Stimulated activated CD8-positive, alpha-beta memory T cell treated with anti-CD3 and anti-CD28 coated beads, Interleukin-7, amount 100 ng/mL, for 4 hours (primary cell): ENCODE measurements at regions not wholly inside any gene's neighbourhood (a gene's known extent, or its start where the extent isn't known, plus 50 kb on each side); places are given as distances from the start of the nearest gene placed in this dataset.

Experiments
- DNase-seq, 2 donors: peaks; one replicate each; pipeline ENCODE4 v3.0.0-alpha.2; 2020; ENCODE audit warnings: low read depth in 2 of 2

DNA sequence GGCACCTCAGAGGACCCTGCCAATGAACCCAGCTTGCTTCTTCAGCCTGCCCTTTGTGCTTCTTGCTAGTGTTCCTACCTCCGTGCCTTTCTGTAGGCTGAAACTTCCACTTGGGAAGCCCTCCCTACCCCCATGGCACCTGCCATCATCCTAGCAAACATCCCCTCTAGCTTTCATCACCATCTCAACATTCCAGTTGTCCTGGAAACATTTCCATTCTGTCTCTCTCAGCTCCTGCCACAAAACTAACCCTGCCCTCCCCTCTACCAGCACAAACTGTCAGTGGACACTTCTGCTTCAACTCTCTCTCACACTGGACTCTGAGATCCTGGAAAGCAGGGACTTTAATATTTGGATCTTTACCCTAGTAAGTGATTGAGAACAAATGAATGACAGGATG, 525.8 kb upstream of the TENM4 start:
- DNase-seq, result no peak

DNA sequence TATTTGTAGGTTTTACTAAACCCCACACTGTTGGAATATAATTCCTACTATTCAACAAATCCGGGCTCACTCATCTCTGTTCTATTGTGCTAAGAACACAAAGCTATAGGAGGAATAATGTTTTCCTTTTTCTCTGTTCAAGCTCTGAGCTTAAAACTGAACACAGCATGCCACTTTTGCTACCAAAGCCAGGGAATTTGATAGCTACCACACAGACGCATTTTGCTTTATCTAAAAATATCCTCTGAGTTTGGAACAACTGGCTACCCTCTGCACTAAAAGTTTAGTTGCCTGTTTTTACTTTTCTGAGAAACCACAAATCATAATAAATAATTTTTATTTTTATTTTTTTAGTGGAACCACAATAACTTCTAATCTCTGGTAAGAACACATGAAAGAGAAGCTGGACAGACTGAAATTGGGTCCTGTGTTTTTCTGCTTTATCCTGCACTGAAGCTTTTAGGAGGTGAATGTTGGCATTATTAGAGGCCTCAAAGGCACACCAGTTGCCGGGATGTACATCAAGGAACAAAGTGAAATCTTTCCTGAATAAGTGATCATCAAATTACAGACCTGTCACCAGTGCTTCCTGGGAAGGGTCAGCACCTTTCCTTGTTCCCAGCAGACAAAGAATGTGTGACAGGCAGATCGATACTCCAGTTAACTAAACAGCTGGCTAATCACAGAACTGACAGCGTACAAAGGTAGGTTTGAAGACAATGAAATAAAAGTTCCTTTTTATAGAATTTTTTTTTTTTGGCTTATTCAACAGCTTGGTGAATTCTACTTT, 523.2 kb upstream of the TENM4 start:
- DNase-seq, result no peak

GRCh38 chr11:79960461-79960860, 519.6 kb upstream of the TENM4 start:
- DNase-seq, result no peak

GRCh38 chr11:79959318-79959717, 518.5 kb upstream of the TENM4 start:
- no peak for DNase-seq

DNA sequence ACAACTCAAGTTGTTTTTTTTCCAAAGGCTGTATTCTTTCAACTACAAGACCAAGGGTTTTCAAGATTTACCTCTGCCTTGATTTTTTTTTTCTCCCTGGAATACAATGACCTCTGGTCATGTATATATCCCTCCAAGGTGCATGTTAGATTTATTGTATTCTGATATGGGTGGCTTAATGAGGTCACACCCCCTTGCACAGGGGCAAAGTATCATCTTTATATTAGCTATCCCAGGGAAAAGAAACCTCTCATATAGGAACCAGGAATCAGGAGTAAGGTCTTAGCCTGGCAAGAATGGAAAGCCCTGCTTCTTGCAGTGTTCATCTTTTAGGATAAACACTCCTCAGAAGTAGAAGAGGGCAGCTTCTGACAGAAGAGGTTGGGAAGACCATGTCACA, 516.9 kb upstream of the TENM4 start:
- no peak for DNase-seq

DNA sequence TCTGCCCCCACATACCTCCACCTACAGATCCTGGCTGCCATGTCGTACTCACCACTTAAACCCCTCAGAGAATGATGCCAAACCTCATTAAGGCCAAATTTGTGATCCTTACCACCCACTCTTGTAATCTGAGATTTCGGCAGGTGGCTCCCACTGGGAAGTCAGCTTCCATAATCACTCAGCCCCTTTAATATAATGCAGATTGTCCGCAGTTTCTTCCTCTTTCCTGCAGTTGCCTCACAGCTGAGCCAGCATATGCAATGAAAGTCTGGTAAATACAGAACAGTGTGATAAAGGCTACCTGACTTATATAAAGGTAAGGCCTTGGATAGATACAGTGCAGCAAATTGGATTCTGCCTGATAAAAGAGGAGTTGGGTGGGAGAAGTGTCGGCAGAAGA, 515.2 kb upstream of the TENM4 start:
- DNase-seq, result no peak

GRCh38 chr11:79953629-79954028, 512.8 kb upstream of the TENM4 start:
- DNase-seq, result no peak

DNA sequence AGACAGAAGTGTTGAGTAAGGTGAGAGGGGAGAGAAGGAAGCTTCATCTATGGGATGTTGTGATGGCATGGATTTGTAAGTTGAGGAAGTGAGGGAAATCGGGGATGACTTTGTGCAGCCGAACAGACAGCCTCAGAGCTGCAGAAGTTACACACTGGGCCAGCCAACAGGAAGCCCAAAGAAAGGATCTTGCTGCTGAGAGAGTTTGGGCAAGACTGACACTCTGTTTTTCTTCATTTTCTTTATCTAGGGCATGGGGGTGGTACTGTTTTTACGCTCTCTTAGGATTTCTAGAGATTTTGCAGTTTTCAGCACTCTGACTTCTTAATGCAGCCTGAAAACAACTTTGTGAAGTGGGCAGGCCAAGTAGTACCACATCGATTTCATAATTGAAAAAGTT, 509.9 kb upstream of the TENM4 start:
- no peak for DNase-seq

DNA sequence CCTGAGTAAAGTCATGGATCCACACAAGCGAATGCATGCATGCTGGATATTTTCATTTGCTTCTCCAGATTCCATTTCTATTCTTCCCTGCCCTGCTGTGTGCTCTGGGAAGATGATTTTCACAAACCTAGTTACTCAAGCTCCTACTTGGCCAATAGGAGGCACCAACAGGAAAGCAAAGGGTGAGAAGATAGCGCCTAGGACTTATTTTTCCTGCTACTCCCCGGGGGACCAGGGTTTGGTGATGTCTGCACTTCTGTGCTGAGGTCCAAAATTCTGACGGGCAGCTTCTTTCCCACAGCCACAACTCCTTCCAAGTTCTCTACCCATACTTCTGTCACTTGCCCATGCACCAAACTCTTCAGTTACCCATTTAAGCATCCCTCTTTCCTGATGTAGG, 509.3 kb upstream of the TENM4 start:
- DNase-seq, result no peak

- DNase-seq, result no peak
These were observed 508.7 kb upstream of the TENM4 start for GRCh38 chr11:79949574-79949973.

GRCh38 chr11:79942646-79943045, 501.8 kb upstream of the TENM4 start:
- no peak for DNase-seq

DNA sequence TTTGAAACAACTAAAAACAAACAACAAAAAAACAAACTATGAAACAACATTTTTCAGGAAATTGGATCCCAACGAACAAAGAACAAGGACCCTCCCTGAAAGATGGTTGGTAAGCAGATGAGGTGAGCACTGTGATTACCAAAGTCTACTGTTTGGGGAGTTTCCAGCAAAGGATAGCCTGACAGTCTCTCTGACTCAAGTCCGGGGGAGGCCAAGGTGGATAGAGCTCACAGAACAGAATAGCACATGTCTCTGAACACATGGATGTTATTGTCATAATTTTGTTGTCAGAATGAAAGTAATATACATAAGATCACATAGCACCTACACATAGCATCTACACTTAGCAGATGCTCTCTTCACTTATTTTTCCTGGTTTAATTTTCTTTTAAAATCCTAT, 501.3 kb upstream of the TENM4 start:
- DNase-seq, result no peak

- no peak for DNase-seq
These were observed 500.3 kb upstream of the TENM4 start for GRCh38 chr11:79940974-79941735.

DNA sequence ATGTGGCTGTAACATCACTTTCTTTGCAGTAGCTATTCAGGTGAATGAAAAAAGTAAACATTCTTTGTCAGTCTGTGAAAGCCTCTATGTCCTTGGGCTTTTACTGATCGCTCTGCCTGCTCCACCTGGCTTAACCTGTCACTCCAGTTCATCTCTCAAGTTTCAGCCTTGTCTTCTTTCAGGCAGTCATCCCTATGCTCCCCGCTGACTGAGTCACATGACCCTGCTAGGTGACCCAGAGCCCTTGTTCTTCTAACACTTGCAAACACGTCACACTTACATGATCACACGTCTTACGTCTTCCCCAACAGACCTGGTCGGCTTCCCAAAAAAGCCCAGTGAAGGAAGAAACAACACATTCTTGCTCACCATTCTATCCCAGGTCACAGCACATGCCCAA, 499.3 kb upstream of the TENM4 start:
- no peak for DNase-seq

- DNase-seq, result no peak
These were observed 498.3 kb upstream of the TENM4 start for GRCh38 chr11:79939111-79939510.

- DNase-seq, result no peak
These were observed 497.0 kb upstream of the TENM4 start for GRCh38 chr11:79937676-79938334.

DNA sequence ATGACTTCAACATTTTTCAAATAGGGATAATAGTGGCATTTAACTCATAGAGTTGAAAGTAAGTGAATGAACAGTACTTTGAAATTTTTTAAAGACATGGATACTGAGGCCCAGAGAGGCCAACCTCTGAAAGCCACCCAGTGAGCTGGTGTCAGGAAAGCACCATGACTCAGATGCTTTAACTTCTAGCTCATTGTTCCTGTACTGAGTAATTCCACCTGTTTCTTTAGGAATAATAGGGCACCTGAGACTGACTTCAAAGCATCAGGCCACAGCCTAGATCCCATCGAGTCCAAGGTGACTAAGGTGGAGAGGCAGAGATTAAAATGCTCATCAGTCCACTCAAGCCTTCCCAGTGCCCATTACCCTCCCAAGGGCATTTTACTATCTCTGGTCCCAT, 491.8 kb upstream of the TENM4 start:
- DNase-seq, result no peak

DNA sequence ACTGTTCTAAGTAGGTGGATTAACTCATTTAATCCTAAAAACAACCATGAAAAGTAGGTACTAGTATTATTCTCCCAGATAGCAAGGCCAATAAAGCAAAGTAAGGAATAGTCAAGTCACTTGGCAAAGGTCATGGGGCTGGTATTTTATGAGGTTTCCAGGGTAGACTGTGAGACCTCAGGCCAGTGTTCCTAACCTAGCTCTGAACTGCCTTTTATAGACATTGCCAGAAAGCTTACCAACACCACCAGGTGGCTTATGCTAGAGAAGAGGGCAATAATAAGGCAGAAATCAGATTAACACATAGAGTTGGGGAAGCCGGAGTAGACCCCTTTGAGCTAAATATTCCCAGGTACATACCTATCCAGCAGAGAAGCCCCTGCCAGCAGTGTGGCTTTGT, 490.9 kb upstream of the TENM4 start:
- DNase-seq, result no peak

GRCh38 chr11:79926707-79927106, 485.9 kb upstream of the TENM4 start:
- no peak for DNase-seq

DNA sequence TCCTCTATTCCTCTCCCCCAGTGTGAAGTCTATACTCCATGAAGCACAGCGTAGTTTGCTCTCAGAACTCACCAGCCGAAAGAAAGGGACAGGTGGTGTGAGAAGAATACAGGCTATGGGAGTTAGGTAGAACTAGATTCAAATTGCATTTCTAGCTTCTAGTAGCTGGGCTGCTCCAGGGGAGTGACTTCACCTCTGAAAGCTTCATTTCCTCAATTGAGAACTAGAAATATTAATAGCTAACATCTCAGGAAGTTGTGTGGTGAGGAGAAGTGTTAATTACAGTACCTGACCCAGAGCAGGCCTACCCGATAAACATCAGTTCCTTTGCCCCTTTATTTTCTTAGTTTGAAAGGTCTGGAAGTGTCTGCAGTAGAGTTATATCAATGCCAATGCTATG, 484.7 kb upstream of the TENM4 start:
- no peak for DNase-seq

DNA sequence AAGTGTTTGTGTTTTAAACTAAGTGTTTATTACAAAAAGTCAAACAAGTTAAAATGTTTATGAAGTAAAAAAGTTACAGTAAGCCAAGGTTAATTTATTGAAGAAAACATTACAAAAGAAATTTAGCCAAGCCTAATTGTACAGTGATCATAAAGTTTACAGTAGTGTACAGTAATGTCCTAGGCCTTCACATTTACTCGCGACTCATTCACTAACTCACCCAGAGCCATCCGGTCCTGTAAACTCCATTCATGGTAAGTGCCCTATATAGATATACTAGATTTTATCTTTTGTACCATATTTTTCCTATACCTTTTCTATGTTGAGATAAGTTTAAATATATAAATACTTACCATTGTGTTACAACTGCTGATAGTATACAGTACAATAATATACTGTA, 481.8 kb upstream of the TENM4 start:
- DNase-seq, result no peak

DNA sequence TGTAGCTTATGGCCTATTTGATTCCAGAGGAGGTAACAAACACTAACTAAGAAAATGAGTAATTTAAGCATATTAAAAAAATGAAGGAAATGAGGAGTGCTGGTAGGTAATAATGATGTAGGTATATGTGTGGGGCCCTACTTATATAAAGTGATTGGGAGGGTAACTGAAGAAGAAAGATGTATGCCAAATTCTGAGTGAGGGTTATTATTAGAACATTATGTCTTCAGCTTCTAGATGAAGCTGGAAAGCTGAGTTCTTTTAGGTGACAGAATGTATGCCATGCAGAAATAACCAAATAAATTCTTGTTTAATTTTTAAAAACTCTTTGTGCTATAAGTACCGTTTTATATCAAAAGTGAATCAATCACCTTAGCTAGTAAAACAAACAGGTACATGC, 479.6 kb upstream of the TENM4 start:
- DNase-seq, result no peak

DNA sequence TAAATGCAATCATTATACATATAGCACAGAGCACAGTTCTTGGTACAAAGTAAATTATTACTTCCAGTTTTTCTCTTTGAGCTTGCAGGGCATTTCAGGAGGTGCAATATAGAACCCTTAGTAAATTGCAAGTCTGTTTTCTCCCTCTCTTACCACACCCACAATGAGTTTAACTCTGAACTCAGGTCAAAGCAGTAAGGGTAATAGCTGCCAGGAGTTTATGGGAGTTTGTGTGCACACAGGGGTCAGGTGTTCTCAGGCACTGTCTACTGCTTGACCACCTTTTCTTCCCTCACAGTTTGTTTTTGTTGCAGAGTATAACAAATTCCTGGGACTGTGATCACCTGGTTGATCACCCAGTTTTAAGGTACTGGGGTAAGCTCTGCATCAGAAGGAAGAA, 478.5 kb upstream of the TENM4 start:
- DNase-seq, result no peak
